HG03442 (cell line): ENCODE measurements at regions not wholly inside any gene's neighbourhood (a gene's known extent, or its start where the extent isn't known, plus 50 kb on each side); places are given as distances from the start of the nearest gene placed in this dataset.
A peak's percentile ranks its signal among the peaks of the same experiment; 100 is the strongest.
"Not testable (repeated sequence)": the region's sequence is repeated elsewhere in the genome, so short reads cannot be mapped to it uniquely, and the experiment has no call there.

Experiments
- ATAC-seq: cut with Tn5 transposase; IDR thresholded peaks from one replicate; pipeline ENCODE4 v1.9.1; 2021; ENCODE audit warnings: mild to moderate bottlenecking, moderate library complexity; ENCODE audit not compliant: unreplicated experiment

- ATAC-seq, result peak; percentile 85
Observed at GRCh38 chr5:111984044-111984443, 227.1 kb upstream of the NREP start.

- ATAC-seq, result no peak
Observed at GRCh38 chr5:111983459-111983858, 226.5 kb upstream of the NREP start.

GRCh38 chr5:111977436-111977829 is 220.4 kb upstream of the NREP start:
- no peak for ATAC-seq

- no peak for ATAC-seq
Observed at GRCh38 chr5:111976705-111977435, 219.9 kb upstream of the NREP start.

GRCh38 chr5:111975133-111975532 is 218.1 kb upstream of the NREP start:
- ATAC-seq, result no peak

GRCh38 chr5:111973961-111974360 is 217.0 kb upstream of the NREP start:
- ATAC-seq, result no peak

GRCh38 chr5:111972548-111972947 is 215.6 kb upstream of the NREP start:
- ATAC-seq, result no peak

GRCh38 chr5:111972080-111972479 is 215.1 kb upstream of the NREP start:
- ATAC-seq, result no peak

GRCh38 chr5:111968459-111968858 is 211.5 kb upstream of the NREP start:
- no peak for ATAC-seq

GRCh38 chr5:111967463-111967862 is 210.5 kb upstream of the NREP start:
- ATAC-seq, result no peak

GRCh38 chr5:111966290-111966689 is 209.3 kb upstream of the NREP start:
- no peak for ATAC-seq

- no peak for ATAC-seq
Observed at GRCh38 chr5:111963555-111963954, 206.6 kb upstream of the NREP start.

GRCh38 chr5:111962906-111963305 is 205.9 kb upstream of the NREP start:
- no peak for ATAC-seq

- ATAC-seq, result no peak
Observed at GRCh38 chr5:111961862-111962261, 204.9 kb upstream of the NREP start.

GRCh38 chr5:111960476-111961215 is 203.7 kb upstream of the NREP start:
- ATAC-seq, result no peak

GRCh38 chr5:111958851-111959250 is 201.9 kb upstream of the NREP start:
- ATAC-seq, result no peak

- ATAC-seq, result not testable (repeated sequence)
Observed at GRCh38 chr5:111956765-111957164, 199.8 kb upstream of the NREP start.

GRCh38 chr5:111954516-111955395 is 197.8 kb upstream of the NREP start:
- peak; percentile 73 for ATAC-seq

- no peak for ATAC-seq
Observed at GRCh38 chr5:111953351-111954127, 196.5 kb upstream of the NREP start.

GRCh38 chr5:111952555-111952954 is 195.6 kb upstream of the NREP start:
- no peak for ATAC-seq

GRCh38 chr5:111950660-111951059 is 193.7 kb upstream of the NREP start:
- no peak for ATAC-seq
